ENCODE measurements at regions not wholly inside any gene's neighbourhood (a gene's known extent, or its start where the extent isn't known, plus 50 kb on each side); places are given as distances from the start of the nearest gene placed in this dataset.

DNA sequence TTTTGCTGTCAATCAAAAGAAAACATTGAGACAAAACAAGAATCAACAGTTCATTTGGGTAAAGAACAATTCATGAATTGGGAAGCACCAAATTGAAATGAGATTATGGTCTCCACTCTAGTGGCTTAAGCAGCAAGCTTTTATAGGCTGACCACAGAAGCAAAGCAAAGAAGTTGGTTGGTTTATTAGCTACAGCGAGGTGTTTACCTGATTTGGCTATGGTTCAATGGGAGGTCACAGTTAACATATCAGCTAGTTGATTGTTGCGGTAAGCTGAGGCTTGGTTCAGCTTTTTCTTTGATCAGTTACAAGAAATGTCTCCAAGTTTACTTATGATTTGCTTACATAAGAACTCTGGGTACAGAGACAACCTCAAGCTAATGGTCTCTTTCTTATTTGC is 640.5 kb upstream of the GOLIM4 start:
- H3K9me2 ChIP-seq (replicated peaks; ENCODE audit: insufficient read depth, low read length): no peaks in the 10 kb centered on the region
- H3K79me2 ChIP-seq (ENCODE audit: insufficient read depth, low read length): no peaks in the 10 kb centered on the region
- no peaks in the 10 kb centered on the region for H3K27me3 ChIP-seq (ENCODE audit: low read length)
- TF ChIP-seq CTCF (IDR thresholded peaks at IDR 0.05; ENCODE audit: insufficient read depth, low read length, poor library complexity, severe bottlenecking) (no peak), EZH2phosphoT487 (conservative IDR thresholded peaks at IDR 0.05; ENCODE audit: low read length) (no peak)
- no peak overlapping the region for H2AFZ ChIP-seq (ENCODE audit: low read depth, low read length, severe bottlenecking)
- H3K4me2 ChIP-seq (ENCODE audit: low read depth, low read length, poor library complexity, severe bottlenecking): no peak overlapping the region
- H3K4me3 ChIP-seq (ENCODE audit: insufficient read depth, low read length, poor library complexity, severe bottlenecking): no peak overlapping the region
- no peak overlapping the region for H3K9ac ChIP-seq (ENCODE audit: low read length)
- H3K9me3 ChIP-seq (ENCODE audit: insufficient read depth, low read length): no peaks in the 10 kb centered on the region
- H4K20me1 ChIP-seq (ENCODE audit: low read depth, low read length): no peaks in the 10 kb centered on the region
- H3K27ac ChIP-seq (ENCODE audit: low read depth, low read length): no peak overlapping the region
- no peaks in the 10 kb centered on the region for H3F3A ChIP-seq (ENCODE audit: insufficient read depth)
- H3K36me3 ChIP-seq (ENCODE audit: low read length): no peaks in the 10 kb centered on the region

GRCh38 chr3:168730073-168730472 is 634.3 kb upstream of the GOLIM4 start:
- H3K27ac ChIP-seq (ENCODE audit: low read depth, low read length): no peak overlapping the region
- H3K9me2 ChIP-seq (replicated peaks; ENCODE audit: insufficient read depth, low read length): no peaks in the 10 kb centered on the region
- no peaks in the 10 kb centered on the region for H4K20me1 ChIP-seq (ENCODE audit: low read depth, low read length)
- H3K79me2 ChIP-seq (ENCODE audit: insufficient read depth, low read length): no peaks in the 10 kb centered on the region
- no peaks in the 10 kb centered on the region for H3K36me3 ChIP-seq (ENCODE audit: low read length)
- H3K9ac ChIP-seq (ENCODE audit: low read length): no peak overlapping the region
- H2AFZ ChIP-seq (ENCODE audit: low read depth, low read length, severe bottlenecking): no peak overlapping the region
- H3K9me3 ChIP-seq (ENCODE audit: insufficient read depth, low read length): no peaks in the 10 kb centered on the region
- H3K4me3 ChIP-seq (ENCODE audit: insufficient read depth, low read length, poor library complexity, severe bottlenecking): no peak overlapping the region
- no peak for TF ChIP-seq CTCF (IDR thresholded peaks at IDR 0.05; ENCODE audit: insufficient read depth, low read length, poor library complexity, severe bottlenecking)
- no peak for TF ChIP-seq EZH2phosphoT487 (conservative IDR thresholded peaks at IDR 0.05; ENCODE audit: low read length)
- no peaks in the 10 kb centered on the region for H3K27me3 ChIP-seq (ENCODE audit: low read length)
- H3K4me2 ChIP-seq (ENCODE audit: low read depth, low read length, poor library complexity, severe bottlenecking): no peak overlapping the region
- no peaks in the 10 kb centered on the region for H3F3A ChIP-seq (ENCODE audit: insufficient read depth)

DNA sequence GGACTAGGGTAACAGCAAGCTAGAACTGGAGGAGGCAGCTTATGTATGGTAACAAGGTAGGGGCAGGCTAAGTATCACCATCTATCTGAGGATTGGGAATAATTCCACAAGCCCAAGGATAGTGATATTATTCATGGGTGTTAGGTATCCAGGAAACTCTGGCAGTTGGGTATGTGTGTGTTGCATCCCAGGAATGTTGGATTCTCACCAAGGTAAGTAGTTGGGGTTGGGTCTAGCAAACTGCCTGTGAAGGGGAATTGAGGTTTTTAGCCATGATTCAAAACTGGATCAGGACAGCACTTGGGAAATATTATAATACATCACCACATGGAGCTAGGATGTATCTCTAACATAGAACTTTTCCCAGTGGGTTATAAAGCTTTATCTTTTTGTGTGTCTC is 626.4 kb upstream of the GOLIM4 start:
- no peak for TF ChIP-seq CTCF (IDR thresholded peaks at IDR 0.05; ENCODE audit: insufficient read depth, low read length, poor library complexity, severe bottlenecking)
- TF ChIP-seq EZH2phosphoT487 (conservative IDR thresholded peaks at IDR 0.05; ENCODE audit: low read length): no peak

More for the DNA sequence above, 626.4 kb upstream of the GOLIM4 start:
- no peak overlapping the region for H3K9ac ChIP-seq (ENCODE audit: low read length)
- no peaks in the 10 kb centered on the region for H3K9me2 ChIP-seq (replicated peaks; ENCODE audit: insufficient read depth, low read length)
- H3K36me3 ChIP-seq (ENCODE audit: low read length): no peaks in the 10 kb centered on the region
- H4K20me1 ChIP-seq (ENCODE audit: low read depth, low read length): no peaks in the 10 kb centered on the region
- H2AFZ ChIP-seq (ENCODE audit: low read depth, low read length, severe bottlenecking): no peak overlapping the region
- H3K27me3 ChIP-seq (ENCODE audit: low read length): no peaks in the 10 kb centered on the region
- H3K27ac ChIP-seq (ENCODE audit: low read depth, low read length): no peak overlapping the region
- H3K79me2 ChIP-seq (ENCODE audit: insufficient read depth, low read length): no peaks in the 10 kb centered on the region
- no peak overlapping the region for H3K4me3 ChIP-seq (ENCODE audit: insufficient read depth, low read length, poor library complexity, severe bottlenecking)
- H3K9me3 ChIP-seq (ENCODE audit: insufficient read depth, low read length): no peaks in the 10 kb centered on the region
- no peaks in the 10 kb centered on the region for H3F3A ChIP-seq (ENCODE audit: insufficient read depth)
- H3K4me2 ChIP-seq (ENCODE audit: low read depth, low read length, poor library complexity, severe bottlenecking): no peak overlapping the region
